IPS DF 6.9 (cell line): ENCODE measurements at regions not wholly inside any gene's neighbourhood (a gene's known extent, or its start where the extent isn't known, plus 50 kb on each side); places are given as distances from the start of the nearest gene placed in this dataset.

Experiments used
- DNase-seq: peaks from one replicate; pipeline ENCODE4 v3.0.0-alpha.2; 2013; ENCODE audit warnings: low read depth, low spot score
- H3K27ac ChIP-seq: one replicate; pipeline ENCODE4 v1.5.1; 2013; ENCODE audit warnings: low read length, control low read depth
- H3K27me3 ChIP-seq: 2 replicates; pipeline ENCODE4 v1.6.1; 2013; ENCODE audit warnings: mild to moderate bottlenecking, low read length; ENCODE audit not compliant: control insufficient read depth, insufficient read depth
- H3K36me3 ChIP-seq: 2 replicates; pipeline ENCODE4 v1.6.1; 2013; ENCODE audit warnings: low read length; ENCODE audit not compliant: control insufficient read depth, insufficient read depth
- H3K4me1 ChIP-seq: 2 replicates; pipeline ENCODE4 v1.6.1; 2013; ENCODE audit warnings: low read length; ENCODE audit not compliant: control insufficient read depth, insufficient read depth
- H3K4me3 ChIP-seq: 2 replicates; pipeline ENCODE4 v1.5.1; 2013; ENCODE audit warnings: mild to moderate bottlenecking, low read length
- H3K9me3 ChIP-seq: 2 replicates; pipeline ENCODE4 v1.6.1; 2013; ENCODE audit warnings: low read length, inconsistent platforms; ENCODE audit not compliant: control insufficient read depth, insufficient read depth
- WGBS: extraction: QIAGEN DNeasy Blood & Tissue Kit; methylation state at CpG from one replicate; pipeline ENCODE4 v1.1.7; 2013; ENCODE audit warnings: mixed read lengths, missing lambda C conversion rate; ENCODE audit not compliant: insufficient read length, insufficient coverage; 5-methylcytosine and 5-hydroxymethylcytosine counted together

- Histone ChIP-seq H3K27ac (no peak overlapping the region), H3K36me3 (no peaks in the 10 kb centered on the region), H3K4me1 (no peaks in the 10 kb centered on the region; the same call in 1 of the 2 replicates), H3K4me3 (no peak overlapping the region), H3K27me3 (no peaks in the 10 kb centered on the region), H3K9me3 (no peaks in the 10 kb centered on the region)
- no peak for DNase-seq
- no CpG with 5 or more reads among the region's 4 CpGs for WGBS
Measured at GRCh38 chr14:95466506-95466905, 49.9 kb downstream of the SYNE3 start.

GRCh38 chr14:95465936-95466335 lies 50.5 kb downstream of the SYNE3 start:
- Histone ChIP-seq H3K36me3 (no peaks in the 10 kb centered on the region), H3K4me3 (no peak overlapping the region), H3K27ac (no peak overlapping the region), H3K9me3 (no peaks in the 10 kb centered on the region), H3K27me3 (no peaks in the 10 kb centered on the region), H3K4me1 (peaks cover 2% of the 10 kb centered on the region; the same call in 1 of the 2 replicates)
- no peak for DNase-seq
- no CpG with 5 or more reads among the region's 15 CpGs for WGBS

- no CpG with 5 or more reads among the region's 3 CpGs for WGBS
- no peak overlapping the region for H3K4me3 ChIP-seq
- DNase-seq, result no peak
- no peaks in the 10 kb centered on the region for H3K36me3 ChIP-seq
- H3K9me3 ChIP-seq, result no peaks in the 10 kb centered on the region
- peaks cover 4% of the 10 kb centered on the region; the same call in 1 of the 2 replicates for H3K4me1 ChIP-seq
- no peaks in the 10 kb centered on the region for H3K27me3 ChIP-seq
- no peak overlapping the region for H3K27ac ChIP-seq
Measured at GRCh38 chr14:95465358-95465757, 51.1 kb downstream of the SYNE3 start.

- H3K27ac ChIP-seq, result no peak overlapping the region
- no peaks in the 10 kb centered on the region for H3K27me3 ChIP-seq
- no peaks in the 10 kb centered on the region for H3K36me3 ChIP-seq
- no peak overlapping the region for H3K4me3 ChIP-seq
- H3K9me3 ChIP-seq, result no peaks in the 10 kb centered on the region
- DNase-seq, result no peak
- H3K4me1 ChIP-seq, result peaks cover 4% of the 10 kb centered on the region; the same call in 1 of the 2 replicates
- no CpG with 5 or more reads among the region's 4 CpGs for WGBS
Measured at GRCh38 chr14:95464514-95464913, 51.9 kb downstream of the SYNE3 start.

- no peak for DNase-seq
- no peaks in the 10 kb centered on the region for H3K9me3 ChIP-seq
- WGBS, result no CpG with 5 or more reads among the region's 6 CpGs
- H3K27ac ChIP-seq, result no peak overlapping the region
- H3K36me3 ChIP-seq, result no peaks in the 10 kb centered on the region
- H3K27me3 ChIP-seq, result no peaks in the 10 kb centered on the region
- no peak overlapping the region for H3K4me3 ChIP-seq
- H3K4me1 ChIP-seq, result peaks cover 4% of the 10 kb centered on the region; the same call in 1 of the 2 replicates
Measured at GRCh38 chr14:95464103-95464502, 52.3 kb downstream of the SYNE3 start.

- Histone ChIP-seq H3K36me3 (no peaks in the 10 kb centered on the region), H3K27me3 (no peaks in the 10 kb centered on the region), H3K4me3 (no peak overlapping the region), H3K27ac (no peak overlapping the region), H3K4me1 (peaks cover 4% of the 10 kb centered on the region; the same call in 1 of the 2 replicates), H3K9me3 (no peaks in the 10 kb centered on the region)
- no CpG with 5 or more reads among the region's 9 CpGs for WGBS
- DNase-seq, result no peak
Measured at GRCh38 chr14:95463171-95463901, 53.1 kb downstream of the SYNE3 start.

GRCh38 chr14:95462491-95462890 lies 54.0 kb downstream of the SYNE3 start:
- no CpG with 5 or more reads among the region's 10 CpGs for WGBS
- H3K27me3 ChIP-seq, result no peaks in the 10 kb centered on the region
- DNase-seq, result no peak
- no peaks in the 10 kb centered on the region for H3K9me3 ChIP-seq
- H3K4me1 ChIP-seq, result peaks cover 4% of the 10 kb centered on the region; the same call in 1 of the 2 replicates
- H3K27ac ChIP-seq, result no peak overlapping the region
- H3K4me3 ChIP-seq, result no peak overlapping the region
- no peaks in the 10 kb centered on the region for H3K36me3 ChIP-seq

- no peak overlapping the region for H3K4me3 ChIP-seq
- no peak for DNase-seq
- no peaks in the 10 kb centered on the region for H3K36me3 ChIP-seq
- no CpG with 5 or more reads among the region's 29 CpGs for WGBS
- no peaks in the 10 kb centered on the region for H3K27me3 ChIP-seq
- no peaks in the 10 kb centered on the region for H3K9me3 ChIP-seq
- no peak overlapping the region for H3K27ac ChIP-seq
- H3K4me1 ChIP-seq, result peaks cover 4% of the 10 kb centered on the region; the same call in 1 of the 2 replicates
Measured at GRCh38 chr14:95460647-95461478, 55.6 kb downstream of the SYNE3 start.

- Histone ChIP-seq H3K4me3 (no peak overlapping the region), H3K36me3 (no peaks in the 10 kb centered on the region), H3K27me3 (no peaks in the 10 kb centered on the region), H3K9me3 (no peaks in the 10 kb centered on the region), H3K4me1 (peaks cover 4% of the 10 kb centered on the region; the same call in 1 of the 2 replicates), H3K27ac (no peak overlapping the region)
- no peak for DNase-seq
- no CpG with 5 or more reads among the region's 3 CpGs for WGBS
Measured at GRCh38 chr14:95458906-95459305, 57.5 kb downstream of the SYNE3 start.

GRCh38 chr14:95458459-95458858 lies 58.0 kb downstream of the SYNE3 start:
- Histone ChIP-seq H3K36me3 (no peaks in the 10 kb centered on the region), H3K27ac (no peak overlapping the region), H3K9me3 (no peaks in the 10 kb centered on the region), H3K4me1 (peaks cover 4% of the 10 kb centered on the region; the same call in 1 of the 2 replicates), H3K27me3 (no peaks in the 10 kb centered on the region), H3K4me3 (no peak overlapping the region)
- DNase-seq, result no peak
- WGBS, result no CpG with 5 or more reads among the region's 4 CpGs
